H1 (cell line): ENCODE measurements at regions not wholly inside any gene's neighbourhood (a gene's known extent, or its start where the extent isn't known, plus 50 kb on each side); places are given as distances from the start of the nearest gene placed in this dataset.

Source experiments
- CREB1 ChIP-seq: IDR thresholded peaks from 2 replicates; pipeline ENCODE4 v1.6.1; 2012; ENCODE audit warnings: inconsistent platforms
- EGR1 ChIP-seq: IDR thresholded peaks from 2 replicates; pipeline ENCODE4 v1.6.1; 2011; ENCODE audit warnings: low read depth, low read length, borderline replicate concordance

- TF ChIP-seq EGR1 (no peak), CREB1 (no peak)
- TF ChIP-seq, all 59 proteins: peak for 0
These were observed 75.7 kb upstream of the FXR1 start (continued) for GRCh38 chr3:180836766-180837165.
